IMR-90 (cell line): ENCODE measurements at regions not wholly inside any gene's neighbourhood (a gene's known extent, or its start where the extent isn't known, plus 50 kb on each side); places are given as distances from the start of the nearest gene placed in this dataset.

ENCODE experiments used
- ATAC-seq: fragments of 200-7000 bp; cut with Tn5 transposase; 2 replicates; pipeline ENCODE4 v1.9.1; 2020; ENCODE audit warnings: low read depth, mild to moderate bottlenecking, moderate library complexity
- BruUV-seq: library from RNA; stranded (reverse); fragments of 400-500 nt; replicated peaks from 2 replicates; lab custom pipeline; 2021; lab: Mats Ljungman, UMichigan
- CTCF ChIA-PET: fragments of 300-600 bp; formaldehyde crosslinking; extraction: SDS; loops from one replicate; lab custom pipeline; 2021; ENCODE audit warnings: antibody characterized with exemption; lab: Yijun Ruan, JAX
- POLR2A ChIA-PET: fragments of 300-600 bp; sonication (Branson Sonifier 250); formaldehyde crosslinking; loops from one replicate; lab custom pipeline; 2022; ENCODE audit warnings: antibody characterized with exemption; ENCODE audit not compliant: unreplicated experiment; lab: Charles Lee
- DNase-seq: peaks from one replicate; pipeline ENCODE4 v3.0.0; 2013
- H2AFZ ChIP-seq: replicated peaks from 2 replicates; pipeline ENCODE3; 2013; ENCODE audit warnings: low read length, mild to moderate bottlenecking; ENCODE audit not compliant: poor library complexity
- H2AK5ac ChIP-seq: 2 replicates; pipeline ENCODE4 v1.6.1; 2013; ENCODE audit warnings: low read depth, low read length, inconsistent platforms
- H2AK9ac ChIP-seq: replicated peaks from 2 replicates; pipeline ENCODE3; 2013; ENCODE audit warnings: mild to moderate bottlenecking, low read depth, low read length, moderate library complexity; ENCODE audit not compliant: poor library complexity
- H2BK120ac ChIP-seq: 2 replicates; pipeline ENCODE4 v1.6.1; 2013; ENCODE audit warnings: low read depth, low read length, inconsistent platforms
- H2BK15ac ChIP-seq: 3 replicates; pipeline ENCODE4 v1.6.1; 2013; ENCODE audit warnings: low read depth, low read length, inconsistent platforms
- H2BK20ac ChIP-seq: 2 replicates; pipeline ENCODE4 v1.6.1; 2013; ENCODE audit warnings: low read depth, mild to moderate bottlenecking, inconsistent platforms, low read length, moderate library complexity
- H2BK5ac ChIP-seq: 2 replicates; pipeline ENCODE4 v1.6.1; 2013; ENCODE audit warnings: mild to moderate bottlenecking, low read depth, low read length, inconsistent platforms; ENCODE audit not compliant: poor library complexity, severe bottlenecking
- H3K14ac ChIP-seq: replicated peaks from 2 replicates; pipeline ENCODE4 v1.6.1; 2013; ENCODE audit warnings: low read depth, low read length, inconsistent platforms
- H3K18ac ChIP-seq: 2 replicates; pipeline ENCODE4 v1.6.1; 2013; ENCODE audit warnings: low read depth, low read length, control low read depth
- H3K23ac ChIP-seq: 2 replicates; pipeline ENCODE4 v1.6.1; 2013; ENCODE audit warnings: low read depth, low read length, inconsistent platforms
- H3K27ac ChIP-seq: 2 replicates; pipeline ENCODE4 v1.5.1; 2013; ENCODE audit warnings: mild to moderate bottlenecking, control low read depth, low read length; ENCODE audit not compliant: insufficient read depth
- H3K27me3 ChIP-seq: 2 replicates; pipeline ENCODE4 v1.6.1; 2013; ENCODE audit warnings: low read length; ENCODE audit not compliant: control insufficient read depth, insufficient read depth
- H3K36me3 ChIP-seq: 2 replicates; pipeline ENCODE4 v1.6.1; 2013; ENCODE audit warnings: low read length, mixed read lengths; ENCODE audit not compliant: control insufficient read depth, insufficient read depth
- H3K4ac ChIP-seq: 2 replicates; pipeline ENCODE4 v1.6.1; 2013; ENCODE audit warnings: low read depth, low read length, inconsistent platforms
- H3K4me1 ChIP-seq: 2 replicates; pipeline ENCODE4 v1.6.1; 2013; ENCODE audit warnings: low read length, mixed read lengths; ENCODE audit not compliant: control insufficient read depth, insufficient read depth
- H3K4me2 ChIP-seq: 2 replicates; pipeline ENCODE4 v1.6.1; 2013; ENCODE audit warnings: low read depth, mild to moderate bottlenecking, control low read depth, low read length, moderate library complexity
- H3K4me3 ChIP-seq: 2 replicates; pipeline ENCODE4 v1.5.1; 2013; ENCODE audit warnings: low read depth, mild to moderate bottlenecking, control low read depth, low read length, moderate library complexity; ENCODE audit not compliant: insufficient read depth
- H3K56ac ChIP-seq: 2 replicates; pipeline ENCODE4 v1.6.1; 2013; ENCODE audit warnings: low read length, inconsistent platforms; ENCODE audit not compliant: insufficient read depth; ENCODE audit errors: extremely low read depth
- H3K79me1 ChIP-seq, 2 experiments: 2 replicates each; pipeline ENCODE4 v1.6.1; 2013; ENCODE audit warnings: low read length in 2 of 2, inconsistent platforms in 1 of 2, low read depth in 1 of 2
- H3K9ac ChIP-seq: 2 replicates; pipeline ENCODE4 v1.6.1; 2013; ENCODE audit warnings: low read depth, low read length, control low read depth
- H3K9me1 ChIP-seq: 2 replicates; pipeline ENCODE4 v1.6.1; 2013; ENCODE audit warnings: low read length, inconsistent platforms; ENCODE audit not compliant: insufficient read depth
- H3K9me3 ChIP-seq: 2 replicates; pipeline ENCODE4 v1.6.1; 2013; ENCODE audit warnings: low read length; ENCODE audit not compliant: control insufficient read depth, insufficient read depth
- H4K20me1 ChIP-seq: 2 replicates; pipeline ENCODE4 v1.6.1; 2013; ENCODE audit warnings: low read length, inconsistent platforms; ENCODE audit not compliant: insufficient read depth
- H4K5ac ChIP-seq: 2 replicates; pipeline ENCODE4 v1.6.1; 2013; ENCODE audit warnings: mild to moderate bottlenecking, low read depth, low read length, control low read depth
- H4K8ac ChIP-seq, 2 experiments: 2 replicates each; pipeline ENCODE4 v1.6.1; 2013; ENCODE audit warnings: low read depth in 2 of 2, low read length in 2 of 2, control low read depth in 1 of 2, inconsistent platforms in 1 of 2
- H4K91ac ChIP-seq: 2 replicates; pipeline ENCODE4 v1.6.1; 2013; ENCODE audit warnings: low read depth, low read length, inconsistent platforms; ENCODE audit not compliant: insufficient read depth
- BHLHE40 ChIP-seq: fragments of 150-350 bp; IDR thresholded peaks from 2 replicates; pipeline ENCODE4 v1.6.1; 2016; ENCODE audit warnings: mild to moderate bottlenecking, low read depth, low read length
- CEBPB ChIP-seq: IDR thresholded peaks from 2 replicates; pipeline ENCODE4 v1.6.1; 2012; ENCODE audit warnings: low read depth, low read length, improper control_type of control experiment
- CHD1 ChIP-seq: IDR thresholded peaks from 2 replicates; pipeline ENCODE4 v1.6.1; 2012; ENCODE audit warnings: low read depth, low read length, improper control_type of control experiment
- CTCF ChIP-seq: conservative IDR thresholded peaks from 2 replicates; pipeline ENCODE4 v1.5.1; 2012; ENCODE audit warnings: mild to moderate bottlenecking, low read depth, low read length, improper control_type of control experiment
- FOS ChIP-seq: fragments of 150-350 bp; IDR thresholded peaks from 2 replicates; pipeline ENCODE4 v1.6.1; 2016; ENCODE audit warnings: low read depth, low read length
- MAFK ChIP-seq: IDR thresholded peaks from 2 replicates; pipeline ENCODE4 v1.6.1; 2012; ENCODE audit warnings: low read depth, low read length, improper control_type of control experiment
- MAZ ChIP-seq: IDR thresholded peaks from 2 replicates; pipeline ENCODE4 v1.6.1; 2012; ENCODE audit warnings: low read depth, mild to moderate bottlenecking, low read length, improper control_type of control experiment, moderate library complexity, borderline replicate concordance
- MXI1 ChIP-seq: IDR thresholded peaks from 2 replicates; pipeline ENCODE4 v1.6.1; 2012; ENCODE audit warnings: low read depth, mild to moderate bottlenecking, low read length, moderate library complexity, borderline replicate concordance
- NFE2L2 ChIP-seq: fragments of 150-350 bp; IDR thresholded peaks from 2 replicates; pipeline ENCODE4 v1.6.1; 2016; ENCODE audit warnings: low read depth, mild to moderate bottlenecking, low read length
- POLR2A ChIP-seq: IDR thresholded peaks from 2 replicates; pipeline ENCODE4 v1.6.1; 2012; ENCODE audit warnings: mild to moderate bottlenecking, low read depth, low read length
- RAD21 ChIP-seq: IDR thresholded peaks from 2 replicates; pipeline ENCODE4 v1.6.1; 2012; ENCODE audit warnings: low read length, improper control_type of control experiment
- RCOR1 ChIP-seq: IDR thresholded peaks from 2 replicates; pipeline ENCODE4 v1.6.1; 2012; ENCODE audit warnings: mild to moderate bottlenecking, low read length, improper control_type of control experiment; ENCODE audit not compliant: insufficient replicate concordance
- RFX5 ChIP-seq: IDR thresholded peaks from 2 replicates; pipeline ENCODE4 v1.8.0; 2012; ENCODE audit warnings: low read depth, mild to moderate bottlenecking, low read length, moderate library complexity
- SMC3 ChIP-seq: fragments of 150-350 bp; IDR thresholded peaks from 2 replicates; pipeline ENCODE4 v1.6.1; 2016; ENCODE audit warnings: low read depth, mild to moderate bottlenecking, antibody characterized with exemption, low read length, moderate library complexity
- USF2 ChIP-seq: fragments of 150-350 bp; IDR thresholded peaks from 2 replicates; pipeline ENCODE4 v1.6.1; 2017; ENCODE audit warnings: mild to moderate bottlenecking, antibody characterized with exemption, low read length, low read depth
- dilution Hi-C: fragments of 300-500 bp; cut with HindIII; formaldehyde crosslinking; loops from one replicate; pipeline ENCODE4 v1.14.3; 2018; ENCODE audit warnings: low sequenced_read_pairs; ENCODE audit not compliant: unreplicated experiment
- in situ Hi-C: fragments of 300-500 bp; cut with MboI; formaldehyde crosslinking; loops from 3 replicates; pipeline ENCODE4 v1.14.3; 2019; ENCODE audit warnings: low sequenced_read_pairs, inconsistent platforms, mixed read lengths
- intact Hi-C: fragments of 100-400 bp; cut with micrococcal nuclease; formaldehyde crosslinking; loops from 2 replicates; pipeline ENCODE4 v1.10.0; 2022
- TF ChIP-seq, protein P1 (sequence below): fragments of 150-350 bp; IDR thresholded peaks from 2 replicates; pipeline ENCODE4 v1.6.1; 2016; ENCODE audit warnings: low read depth, mild to moderate bottlenecking, low read length, moderate library complexity, borderline replicate concordance

GRCh38 chr22:27349456-27349855 is 452.1 kb downstream of the MN1 start:
- TF ChIP-seq RCOR1 (no peak), CEBPB (no peak), BHLHE40 (no peak), USF2 (no peak), POLR2A (no peak), MXI1 (no peak), MAFK (no peak), RAD21 (no peak), CTCF (no peak), RFX5 (no peak), MAZ (no peak), NFE2L2 (no peak), SMC3 (no peak), FOS (no peak), CHD1 (no peak)
- TF ChIP-seq, protein P1, sequence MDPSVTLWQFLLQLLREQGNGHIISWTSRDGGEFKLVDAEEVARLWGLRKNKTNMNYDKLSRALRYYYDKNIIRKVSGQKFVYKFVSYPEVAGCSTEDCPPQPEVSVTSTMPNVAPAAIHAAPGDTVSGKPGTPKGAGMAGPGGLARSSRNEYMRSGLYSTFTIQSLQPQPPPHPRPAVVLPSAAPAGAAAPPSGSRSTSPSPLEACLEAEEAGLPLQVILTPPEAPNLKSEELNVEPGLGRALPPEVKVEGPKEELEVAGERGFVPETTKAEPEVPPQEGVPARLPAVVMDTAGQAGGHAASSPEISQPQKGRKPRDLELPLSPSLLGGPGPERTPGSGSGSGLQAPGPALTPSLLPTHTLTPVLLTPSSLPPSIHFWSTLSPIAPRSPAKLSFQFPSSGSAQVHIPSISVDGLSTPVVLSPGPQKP = no peak
- H2AK5ac ChIP-seq = no peak overlapping the region
- H3K79me1 ChIP-seq = no peaks in the 10 kb centered on the region
- H2BK120ac ChIP-seq = no peak overlapping the region
- H3K4me2 ChIP-seq = no peak overlapping the region
- ATAC-seq (peak; percentile 21; the same call in 1 of the 2 replicates), DNase-seq (peak; percentile 47)
- peaks cover 22% of the 10 kb centered on the region for H3K27me3 ChIP-seq
- H3K4ac ChIP-seq = no peak overlapping the region
- H3K18ac ChIP-seq = no peak overlapping the region
- no peak overlapping the region for H2BK20ac ChIP-seq
- H3K36me3 ChIP-seq = no peaks in the 10 kb centered on the region
- H4K20me1 ChIP-seq = no peaks in the 10 kb centered on the region
- 0 out of 2 replicates have a peak, but pooled peaks cover 4% of the 10 kb centered on the region for H3K9me3 ChIP-seq
- in situ Hi-C loops (no loop called here), intact Hi-C loops (loop anchor here (10.0 kb wide), 1 partner anchor 345 kb away; no protein-coding TSS in a partner anchor), dilution Hi-C loops (no loop called here)
- H3K4me1 ChIP-seq = no peaks in the 10 kb centered on the region
- H2AK9ac ChIP-seq = no peak overlapping the region
- ChIA-PET CTCF (no interaction called here), POLR2A (no interaction called here)
- no peak overlapping the region for H2BK5ac ChIP-seq
- H2AFZ ChIP-seq = no peak overlapping the region
- no peak overlapping the region for H3K27ac ChIP-seq
- no peak overlapping the region for H3K56ac ChIP-seq
- H2BK15ac ChIP-seq = no peak overlapping the region
- no peak overlapping the region for H4K5ac ChIP-seq
- no peaks in the 10 kb centered on the region for H3K9me1 ChIP-seq
- H3K9ac ChIP-seq = no peak overlapping the region
- no peak overlapping the region for H3K23ac ChIP-seq
- H4K91ac ChIP-seq = no peak overlapping the region
- no TSS peak for BruUV-seq
- H3K14ac ChIP-seq = no peak overlapping the region
- H4K8ac ChIP-seq = no peak overlapping the region
- no peak overlapping the region for H3K4me3 ChIP-seq
